Activated CD4-positive, alpha-beta T cell treated with anti-CD3 and anti-CD28 coated beads for 36 hours (primary cell): ENCODE measurements at regions not wholly inside any gene's neighbourhood (a gene's known extent, or its start where the extent isn't known, plus 50 kb on each side); places are given as distances from the start of the nearest gene placed in this dataset.
"Not testable (repeated sequence)": the region's sequence is repeated elsewhere in the genome, so short reads cannot be mapped to it uniquely, and the experiment has no call there.

Experiments
- ATAC-seq: fragments of 200-7000 bp; cut with Tn5 transposase; one replicate; pipeline ENCODE4 v1.10.0; 2021; ENCODE audit warnings: mild to moderate bottlenecking, moderate library complexity
- CTCF ChIA-PET: fragments of 350-600 bp; sonication (Branson Sonifier 250); formaldehyde crosslinking; loops from one replicate; lab custom pipeline; 2021; ENCODE audit warnings: antibody characterized with exemption; lab: Charles Lee
- POLR2A ChIA-PET: fragments of 350-600 bp; sonication (Branson Sonifier 250); formaldehyde crosslinking; loops from one replicate; lab custom pipeline; 2021; ENCODE audit warnings: antibody characterized with exemption, inconsistent platforms; lab: Charles Lee
- DNase-seq: peaks from one replicate; pipeline ENCODE4 v3.0.0-alpha.2; 2020
- H3K27ac Mint-ChIP-seq: one replicate; pipeline ENCODE4 v1.8.0; 2021; ENCODE audit warnings: mixed read lengths
- H3K27me3 Mint-ChIP-seq: one replicate; pipeline ENCODE4 v1.8.0; 2021; ENCODE audit warnings: mixed read lengths
- H3K36me3 Mint-ChIP-seq: one replicate; pipeline ENCODE4 v1.8.0; 2021; ENCODE audit warnings: low read depth, mixed read lengths
- H3K4me1 Mint-ChIP-seq: one replicate; pipeline ENCODE4 v1.8.0; 2021; ENCODE audit warnings: mixed read lengths
- H3K4me3 Mint-ChIP-seq: one replicate; pipeline ENCODE4 v1.8.0; 2021; ENCODE audit warnings: mild to moderate bottlenecking, moderate library complexity, mixed read lengths
- H3K9me3 Mint-ChIP-seq: one replicate; pipeline ENCODE4 v1.8.0; 2021; ENCODE audit warnings: low read depth, mixed read lengths
- intact Hi-C, 2 experiments: fragments of 100-400 bp; cut with DNase I in 1 of 2; cut with micrococcal nuclease in 1 of 2; formaldehyde crosslinking; loops; one replicate each; pipeline versions ENCODE4 v1.14.2 to v1.15.1; 2022 to 2024; cut with DNase I, micrococcal nuclease

DNA sequence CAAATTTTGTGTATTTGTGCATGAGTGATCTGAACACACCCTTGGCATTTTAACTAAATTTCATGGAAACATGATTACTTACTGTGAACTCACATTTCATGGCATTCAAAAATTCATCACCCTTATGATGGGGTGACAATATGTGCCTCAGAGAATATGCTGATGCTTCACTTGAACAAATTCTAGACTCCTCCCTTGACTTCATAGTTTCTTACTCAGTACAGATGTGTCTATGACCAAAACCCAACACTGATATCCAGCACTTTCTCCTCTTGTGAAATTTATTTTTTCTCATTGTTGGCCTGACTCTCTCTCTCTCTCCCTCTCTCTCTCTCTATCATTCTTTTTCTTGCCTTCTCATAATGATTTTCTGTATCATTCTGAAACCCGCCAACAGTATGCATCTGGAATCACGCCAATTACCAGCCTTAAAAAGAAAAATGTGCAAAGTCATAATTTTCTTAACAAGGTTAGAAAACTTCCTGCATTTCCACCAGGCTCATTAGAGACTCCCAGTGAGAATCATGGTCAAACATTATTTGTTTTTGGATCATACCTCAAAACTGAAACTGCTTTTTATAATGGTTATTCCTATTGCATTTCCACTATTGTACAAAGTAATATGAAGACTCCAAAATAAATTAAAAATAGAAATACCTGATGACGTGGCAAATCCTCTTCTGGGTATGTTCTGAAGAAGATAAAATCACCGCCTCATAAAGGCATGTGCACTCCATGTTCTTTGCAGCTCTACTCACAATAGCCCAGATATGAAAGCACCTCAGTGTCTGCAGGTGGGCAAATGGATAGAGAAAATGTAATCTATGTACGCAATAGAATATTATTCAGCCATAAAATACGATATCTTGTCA lies 722.2 kb downstream of the TMEM121 start:
- peaks cover 5% of the 10 kb centered on the region for H3K4me1 Mint-ChIP-seq
- ATAC-seq = no peak
- CTCF ChIA-PET = interaction anchor here (0.8 to 1.6 kb wide), 5 partner anchors 9 to 63 kb away, joined by 3 to 11 read pairs (median 4); no protein-coding TSS in a partner anchor
- no peak for DNase-seq
- H3K27me3 Mint-ChIP-seq = peaks cover 12% of the 10 kb centered on the region
- H3K36me3 Mint-ChIP-seq = no peaks in the 10 kb centered on the region
- POLR2A ChIA-PET = no interaction called here
- H3K4me3 Mint-ChIP-seq = no peak overlapping the region
- no peaks in the 10 kb centered on the region for H3K9me3 Mint-ChIP-seq
- no peak overlapping the region for H3K27ac Mint-ChIP-seq
- intact Hi-C loops = no loop called here

GRCh38 chr14:106253995-106254394 lies 727.6 kb downstream of the TMEM121 start:
- H3K4me1 Mint-ChIP-seq, H3K9me3 Mint-ChIP-seq, POLR2A ChIA-PET, H3K27me3 Mint-ChIP-seq, H3K4me3 Mint-ChIP-seq, H3K27ac Mint-ChIP-seq, H3K36me3 Mint-ChIP-seq, ATAC-seq, DNase-seq, intact Hi-C loops: not testable (repeated sequence)
- CTCF ChIA-PET = interaction anchor here (0.7 kb wide), 1 partner anchor 124 kb away, joined by 3 read pairs; no protein-coding TSS in a partner anchor

DNA sequence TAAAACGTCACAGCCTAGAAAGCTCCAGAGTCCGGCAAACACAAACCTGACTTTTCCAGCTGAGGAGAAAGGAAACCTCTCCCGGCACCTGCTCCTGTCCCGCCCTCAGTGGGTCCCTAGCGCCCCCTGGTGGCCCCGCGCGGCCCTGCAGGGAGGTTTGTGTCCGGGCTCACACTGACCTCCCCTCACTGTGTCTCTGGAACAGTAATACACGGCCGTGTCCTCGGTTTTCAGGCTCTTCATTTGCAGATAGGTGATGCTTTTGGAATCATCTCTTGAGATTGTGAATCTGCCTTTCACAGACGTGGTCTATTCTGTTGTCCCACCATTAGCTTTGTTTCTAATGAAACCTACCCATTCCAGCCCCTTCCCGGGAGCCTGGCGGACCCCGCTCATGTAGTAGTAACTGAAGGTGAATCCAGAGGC lies 731.2 kb downstream of the TMEM121 start:
- DNase-seq = peak; percentile 88
- H3K4me1 Mint-ChIP-seq, H3K4me3 Mint-ChIP-seq, intact Hi-C loops, POLR2A ChIA-PET, H3K36me3 Mint-ChIP-seq, H3K27me3 Mint-ChIP-seq, H3K27ac Mint-ChIP-seq, H3K9me3 Mint-ChIP-seq, ATAC-seq: not testable (repeated sequence)
- CTCF ChIA-PET = interaction anchor here (0.6 to 4.0 kb wide), 26 partner anchors 10 to 260 kb away, joined by 3 to 18 read pairs (median 8); no protein-coding TSS in a partner anchor

GRCh38 chr14:106268013-106268727 lies 741.8 kb downstream of the TMEM121 start:
- no peaks in the 10 kb centered on the region for H3K36me3 Mint-ChIP-seq
- intact Hi-C loops = no loop called here
- H3K4me1 Mint-ChIP-seq = peaks cover 4% of the 10 kb centered on the region
- H3K9me3 Mint-ChIP-seq = no peaks in the 10 kb centered on the region
- ChIA-PET CTCF (interaction anchor here (0.7 to 7.4 kb wide), 19 partner anchors 9 to 206 kb away, joined by 3 to 60 read pairs (median 4); no protein-coding TSS in a partner anchor), POLR2A (no interaction called here)
- ATAC-seq (peak; percentile 95), DNase-seq (peak; percentile 94)
- no peak overlapping the region for H3K4me3 Mint-ChIP-seq
- H3K27ac Mint-ChIP-seq = no peak overlapping the region
- H3K27me3 Mint-ChIP-seq = no peaks in the 10 kb centered on the region

DNA sequence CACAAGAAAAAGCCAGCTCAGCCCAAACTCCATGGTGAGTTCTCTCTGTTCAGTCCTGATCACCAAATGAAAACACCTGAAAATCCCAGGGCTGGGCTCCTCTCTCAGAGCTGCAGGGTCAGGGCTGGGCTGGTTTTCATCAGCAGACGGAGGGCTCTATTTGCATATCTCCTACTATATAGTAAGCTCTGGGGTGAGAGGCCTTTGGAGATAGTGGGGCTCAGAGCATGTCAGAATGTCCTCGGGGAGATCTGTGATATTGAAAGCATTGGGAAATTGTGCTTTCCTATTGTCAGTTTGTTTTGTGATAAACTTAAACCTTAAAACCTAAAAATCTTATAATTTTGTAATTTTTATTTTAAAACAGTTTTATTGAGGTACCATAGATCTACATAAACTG lies 742.6 kb downstream of the TMEM121 start:
- Mint-ChIP-seq H3K27me3 (no peaks in the 10 kb centered on the region), H3K9me3 (no peaks in the 10 kb centered on the region), H3K27ac (no peak overlapping the region), H3K4me3 (no peak overlapping the region), H3K4me1 (peaks cover 4% of the 10 kb centered on the region), H3K36me3 (no peaks in the 10 kb centered on the region)
- intact Hi-C loops = loop anchor here in 1 of 2 experiments (1.0 kb wide), 1 partner anchor 8 kb away; no protein-coding TSS in a partner anchor
- CTCF ChIA-PET = interaction anchor here (0.9 to 2.2 kb wide), 8 partner anchors 8 to 152 kb away, joined by 3 to 9 read pairs (median 6); no protein-coding TSS in a partner anchor
- POLR2A ChIA-PET = no interaction called here
- no peak for DNase-seq
- ATAC-seq = no peak

DNA sequence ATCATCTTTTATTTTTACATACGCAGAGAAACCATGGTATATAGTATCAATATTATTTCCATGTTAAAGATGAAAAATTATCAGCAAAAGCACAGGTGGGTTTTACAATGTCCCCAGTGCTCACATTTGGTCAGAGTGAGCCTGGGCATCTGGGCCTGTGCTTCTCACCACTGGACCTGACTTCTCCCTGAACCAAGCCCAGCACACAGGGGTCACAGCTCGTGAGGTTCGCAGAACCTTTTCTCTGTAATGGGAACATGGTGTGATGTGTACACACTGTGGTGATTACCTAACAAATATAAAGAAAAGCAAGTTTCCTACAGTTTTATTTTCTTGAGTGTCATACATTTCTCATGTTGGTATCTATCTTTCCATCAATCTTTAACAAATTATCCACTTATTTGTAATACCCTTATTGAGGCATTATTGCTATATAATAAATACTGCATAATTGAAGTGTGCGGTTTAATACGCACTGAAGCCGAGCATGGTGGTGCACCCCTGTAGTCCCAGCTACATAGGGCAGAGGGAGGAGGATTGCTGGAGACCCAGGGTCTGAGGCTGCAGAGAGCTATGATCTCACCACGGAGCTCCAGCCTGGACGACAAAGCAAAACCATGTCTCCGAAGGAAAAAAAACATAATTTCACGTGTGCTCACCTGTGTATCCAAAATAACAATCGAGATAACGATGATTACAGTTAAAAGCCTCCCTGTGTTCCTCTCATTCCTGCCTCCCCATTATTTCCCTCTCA lies 743.2 kb downstream of the TMEM121 start:
- intact Hi-C loops = loop anchor here (1.0 kb wide), 1 partner anchor 8 kb away; no protein-coding TSS in a partner anchor
- CTCF ChIA-PET = interaction anchor here (0.7 to 3.2 kb wide), 24 partner anchors 8 to 193 kb away, joined by 3 to 16 read pairs (median 3); no protein-coding TSS in a partner anchor
- ATAC-seq (no peak), DNase-seq (no peak)
- Mint-ChIP-seq H3K27ac (no peak overlapping the region), H3K4me1 (peaks cover 4% of the 10 kb centered on the region), H3K27me3 (no peaks in the 10 kb centered on the region), H3K4me3 (no peak overlapping the region), H3K36me3 (no peaks in the 10 kb centered on the region), H3K9me3 (no peaks in the 10 kb centered on the region)
- POLR2A ChIA-PET = no interaction called here

GRCh38 chr14:106270476-106271121 lies 744.2 kb downstream of the TMEM121 start:
- H3K27ac Mint-ChIP-seq, DNase-seq, POLR2A ChIA-PET, H3K27me3 Mint-ChIP-seq, H3K4me3 Mint-ChIP-seq, H3K4me1 Mint-ChIP-seq, H3K36me3 Mint-ChIP-seq, ATAC-seq, H3K9me3 Mint-ChIP-seq: not testable (repeated sequence)
- intact Hi-C loops = loop anchor here in 1 of 2 experiments (1.0 kb wide), 1 partner anchor 9 kb away; no protein-coding TSS in a partner anchor
- CTCF ChIA-PET = interaction anchor here (0.6 to 3.2 kb wide), 19 partner anchors 9 to 192 kb away, joined by 3 to 16 read pairs (median 3); no protein-coding TSS in a partner anchor

DNA sequence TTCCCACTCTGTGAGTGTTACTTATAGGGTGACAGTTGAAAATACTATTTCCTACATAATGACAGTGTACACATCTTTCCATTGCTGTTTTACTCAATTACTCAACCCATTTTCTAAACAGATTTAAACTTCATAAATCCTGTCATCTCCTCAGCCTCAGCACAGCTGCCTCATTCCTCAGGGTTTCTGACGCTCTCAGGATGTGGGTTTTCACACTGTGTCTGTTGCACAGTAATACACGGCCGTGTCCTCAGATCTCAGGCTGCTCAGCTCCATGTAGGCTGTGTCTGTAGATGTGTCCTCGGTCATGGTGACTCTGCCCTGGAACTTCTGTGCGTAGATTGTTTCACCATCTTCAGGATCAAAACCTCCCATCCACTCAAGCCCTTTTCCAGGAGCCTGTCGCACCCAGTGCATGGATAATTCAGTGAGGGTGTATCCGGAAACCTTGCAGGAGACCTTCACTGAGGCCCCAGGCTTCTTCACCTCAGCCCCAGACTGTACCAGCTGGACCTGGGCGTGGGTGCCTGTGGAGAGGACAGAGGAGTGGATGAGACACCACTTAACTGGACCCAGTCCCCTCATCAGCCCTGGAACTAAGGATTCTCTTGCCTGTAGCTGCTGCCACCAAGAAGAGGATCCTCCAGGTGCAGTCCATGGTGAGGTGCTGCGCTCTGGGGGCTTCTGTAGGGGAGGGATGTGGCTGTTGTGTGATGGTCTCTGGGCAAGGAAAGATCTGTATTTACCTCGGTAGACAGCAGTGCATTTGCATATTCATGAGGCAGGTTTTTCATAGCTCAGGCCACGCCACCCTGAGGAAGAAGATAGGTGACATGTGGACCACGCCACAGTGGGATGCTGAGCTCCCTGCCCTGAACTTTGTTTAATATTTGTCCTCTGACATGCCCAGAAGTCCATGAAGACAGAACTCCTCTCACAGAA lies 750.2 kb downstream of the TMEM121 start:
- Mint-ChIP-seq H3K4me3 (peak overlapping the region; percentile 56), H3K4me1 (peaks cover 34% of the 10 kb centered on the region), H3K27me3 (peaks cover 2% of the 10 kb centered on the region), H3K27ac (peak overlapping the region; percentile 48), H3K9me3 (no peaks in the 10 kb centered on the region), H3K36me3 (no peaks in the 10 kb centered on the region)
- intact Hi-C loops = no loop called here
- POLR2A ChIA-PET = no interaction called here
- CTCF ChIA-PET = interaction anchor here (0.5 to 4.7 kb wide), 21 partner anchors 8 to 722 kb away, joined by 3 to 60 read pairs (median 5); no protein-coding TSS in a partner anchor
- DNase-seq (peak; percentile 54), ATAC-seq (peak; percentile 82)

- CTCF ChIA-PET = interaction anchor here (0.7 to 4.7 kb wide), 30 partner anchors 8 to 723 kb away, joined by 3 to 60 read pairs (median 4); no protein-coding TSS in a partner anchor
- peaks cover 2% of the 10 kb centered on the region for H3K27me3 Mint-ChIP-seq
- peak; percentile 51 for ATAC-seq
These were observed 751.1 kb downstream of the TMEM121 start for GRCh38 chr14:106277503-106277902.

More at GRCh38 chr14:106277503-106277902, 751.1 kb downstream of the TMEM121 start:
- peak; percentile 66 for DNase-seq
- Mint-ChIP-seq H3K27ac (no peak overlapping the region), H3K9me3 (no peaks in the 10 kb centered on the region), H3K36me3 (no peaks in the 10 kb centered on the region), H3K4me1 (peaks cover 34% of the 10 kb centered on the region), H3K4me3 (peak overlapping the region; percentile 56)
- intact Hi-C loops = no loop called here
- POLR2A ChIA-PET = no interaction called here
